Nephron (organoid): ENCODE measurements at regions not wholly inside any gene's neighbourhood (a gene's known extent, or its start where the extent isn't known, plus 50 kb on each side); places are given as distances from the start of the nearest gene placed in this dataset.
"Not testable (repeated sequence)": the region's sequence is repeated elsewhere in the genome, so short reads cannot be mapped to it uniquely, and the experiment has no call there.

Experiments
- H3K27ac Mint-ChIP-seq, 3 experiments: 2 replicates each; pipeline ENCODE4 v1.8.0; 2020; ENCODE audit warnings: mixed read lengths in 3 of 3, mild to moderate bottlenecking in 2 of 3, moderate library complexity in 1 of 3
- H3K27me3 Mint-ChIP-seq: 2 replicates; pipeline ENCODE4 v1.8.0; 2021; ENCODE audit warnings: low read depth, mild to moderate bottlenecking, moderate library complexity, mixed read lengths
- H3K36me3 Mint-ChIP-seq: 2 replicates; pipeline ENCODE4 v1.8.0; 2020; ENCODE audit warnings: low read depth, mixed read lengths
- H3K4me1 Mint-ChIP-seq: 2 replicates; pipeline ENCODE4 v1.8.0; 2020; ENCODE audit warnings: mixed read lengths
- H3K4me3 Mint-ChIP-seq, 3 experiments: 2 replicates each; pipeline ENCODE4 v1.8.0; 2020; ENCODE audit warnings: mild to moderate bottlenecking in 3 of 3, mixed read lengths in 3 of 3, moderate library complexity in 2 of 3
- H3K9me3 Mint-ChIP-seq: 2 replicates; pipeline ENCODE4 v1.8.0; 2020; ENCODE audit warnings: mixed read lengths
- CTCF ChIP-seq, 3 experiments: fragments of 200-600 bp; sonication (generic); IDR thresholded peaks; one replicate each; pipeline ENCODE4 v1.5.0; 2021; ENCODE audit warnings: antibody characterized with exemption in 3 of 3; ENCODE audit not compliant: unreplicated experiment in 3 of 3

- Mint-ChIP-seq H3K27me3 (no peaks in the 10 kb centered on the region), H3K36me3 (peaks cover 20% of the 10 kb centered on the region), H3K27ac (no peak overlapping the region), H3K4me3 (no peak overlapping the region), H3K4me1 (no peaks in the 10 kb centered on the region), H3K9me3 (peaks cover 61% of the 10 kb centered on the region)
- no peak for TF ChIP-seq CTCF (IDR thresholded peaks at IDR 0.05; ENCODE audit: unreplicated experiment in 3 of 3)
These were observed 189.2 kb downstream of the UXS1 start for GRCh38 chr2:106004851-106005250.

- peaks cover 5% of the 10 kb centered on the region for H3K27me3 Mint-ChIP-seq
- H3K4me1 Mint-ChIP-seq = no peaks in the 10 kb centered on the region
- peaks cover 53% of the 10 kb centered on the region for H3K9me3 Mint-ChIP-seq
- peaks cover 3% of the 10 kb centered on the region for H3K36me3 Mint-ChIP-seq
- H3K4me3 Mint-ChIP-seq = no peak overlapping the region
- TF ChIP-seq CTCF (IDR thresholded peaks at IDR 0.05; ENCODE audit: unreplicated experiment in 3 of 3) = no peak
- no peak overlapping the region for H3K27ac Mint-ChIP-seq
These were observed 194.7 kb downstream of the UXS1 start for GRCh38 chr2:105999211-105999989.

- no peak overlapping the region for H3K4me3 Mint-ChIP-seq
- no peak overlapping the region for H3K27ac Mint-ChIP-seq
- no peaks in the 10 kb centered on the region for H3K4me1 Mint-ChIP-seq
- H3K9me3 Mint-ChIP-seq = peaks cover 62% of the 10 kb centered on the region
- no peak for TF ChIP-seq CTCF (IDR thresholded peaks at IDR 0.05; ENCODE audit: unreplicated experiment in 3 of 3)
- peaks cover 4% of the 10 kb centered on the region for H3K36me3 Mint-ChIP-seq
- H3K27me3 Mint-ChIP-seq = peaks cover 5% of the 10 kb centered on the region
These were observed 196.4 kb downstream of the UXS1 start for GRCh38 chr2:105997711-105998110.

- peaks cover 6% of the 10 kb centered on the region for H3K27me3 Mint-ChIP-seq
- H3K4me1 Mint-ChIP-seq = no peaks in the 10 kb centered on the region
- H3K4me3 Mint-ChIP-seq = no peak overlapping the region
- H3K27ac Mint-ChIP-seq = no peak overlapping the region
- peaks cover 71% of the 10 kb centered on the region for H3K9me3 Mint-ChIP-seq
- no peak for TF ChIP-seq CTCF (IDR thresholded peaks at IDR 0.05; ENCODE audit: unreplicated experiment in 3 of 3)
- H3K36me3 Mint-ChIP-seq = peaks cover 4% of the 10 kb centered on the region
These were observed 203.5 kb downstream of the UXS1 start for GRCh38 chr2:105990624-105991023.

GRCh38 chr2:105989803-105990202 is 204.3 kb downstream of the UXS1 start:
- not testable (repeated sequence) for H3K4me3 Mint-ChIP-seq, H3K36me3 Mint-ChIP-seq, H3K4me1 Mint-ChIP-seq, H3K27me3 Mint-ChIP-seq, H3K27ac Mint-ChIP-seq
- H3K9me3 Mint-ChIP-seq = peaks cover 72% of the 10 kb centered on the region

GRCh38 chr2:105989070-105989469 is 205.0 kb downstream of the UXS1 start:
- no peak overlapping the region for H3K27ac Mint-ChIP-seq
- no peak for TF ChIP-seq CTCF (IDR thresholded peaks at IDR 0.05; ENCODE audit: unreplicated experiment in 3 of 3)
- peaks cover 6% of the 10 kb centered on the region for H3K27me3 Mint-ChIP-seq
- no peak overlapping the region for H3K4me3 Mint-ChIP-seq
- peaks cover 68% of the 10 kb centered on the region for H3K9me3 Mint-ChIP-seq
- no peaks in the 10 kb centered on the region for H3K4me1 Mint-ChIP-seq
- no peaks in the 10 kb centered on the region for H3K36me3 Mint-ChIP-seq
